ENCODE measurements at regions not wholly inside any gene's neighbourhood (a gene's known extent, or its start where the extent isn't known, plus 50 kb on each side); places are given as distances from the start of the nearest gene placed in this dataset.

DNA sequence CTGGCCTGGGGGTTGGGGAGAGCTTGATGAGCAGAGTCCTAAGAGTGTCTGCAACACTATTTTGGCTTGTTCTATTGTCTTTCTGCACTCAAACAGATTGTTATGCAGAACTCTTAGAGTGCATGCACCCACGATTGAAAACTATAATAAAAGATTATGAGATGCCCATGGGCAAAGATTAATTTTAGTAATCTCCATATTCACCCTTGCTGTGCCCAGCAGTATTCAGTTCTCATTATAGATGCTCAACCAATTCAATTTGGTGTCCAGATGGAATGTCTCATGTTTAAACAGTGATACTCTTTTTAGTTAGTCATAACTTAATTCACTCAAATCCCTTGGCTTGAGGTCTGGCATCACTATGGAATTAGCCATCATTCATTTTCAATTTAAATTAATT, 952.5 kb downstream of the CDH8 start:
- no peak overlapping the region for H3K4me3 ChIP-seq (ENCODE audit: low read length)
- TF ChIP-seq, protein P1, sequence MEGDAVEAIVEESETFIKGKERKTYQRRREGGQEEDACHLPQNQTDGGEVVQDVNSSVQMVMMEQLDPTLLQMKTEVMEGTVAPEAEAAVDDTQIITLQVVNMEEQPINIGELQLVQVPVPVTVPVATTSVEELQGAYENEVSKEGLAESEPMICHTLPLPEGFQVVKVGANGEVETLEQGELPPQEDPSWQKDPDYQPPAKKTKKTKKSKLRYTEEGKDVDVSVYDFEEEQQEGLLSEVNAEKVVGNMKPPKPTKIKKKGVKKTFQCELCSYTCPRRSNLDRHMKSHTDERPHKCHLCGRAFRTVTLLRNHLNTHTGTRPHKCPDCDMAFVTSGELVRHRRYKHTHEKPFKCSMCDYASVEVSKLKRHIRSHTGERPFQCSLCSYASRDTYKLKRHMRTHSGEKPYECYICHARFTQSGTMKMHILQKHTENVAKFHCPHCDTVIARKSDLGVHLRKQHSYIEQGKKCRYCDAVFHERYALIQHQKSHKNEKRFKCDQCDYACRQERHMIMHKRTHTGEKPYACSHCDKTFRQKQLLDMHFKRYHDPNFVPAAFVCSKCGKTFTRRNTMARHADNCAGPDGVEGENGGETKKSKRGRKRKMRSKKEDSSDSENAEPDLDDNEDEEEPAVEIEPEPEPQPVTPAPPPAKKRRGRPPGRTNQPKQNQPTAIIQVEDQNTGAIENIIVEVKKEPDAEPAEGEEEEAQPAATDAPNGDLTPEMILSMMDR (conservative IDR thresholded peaks at IDR 0.05; ENCODE audit: low read length), result no peak
- no peak for DNase-seq (ENCODE audit: low read depth)

DNA sequence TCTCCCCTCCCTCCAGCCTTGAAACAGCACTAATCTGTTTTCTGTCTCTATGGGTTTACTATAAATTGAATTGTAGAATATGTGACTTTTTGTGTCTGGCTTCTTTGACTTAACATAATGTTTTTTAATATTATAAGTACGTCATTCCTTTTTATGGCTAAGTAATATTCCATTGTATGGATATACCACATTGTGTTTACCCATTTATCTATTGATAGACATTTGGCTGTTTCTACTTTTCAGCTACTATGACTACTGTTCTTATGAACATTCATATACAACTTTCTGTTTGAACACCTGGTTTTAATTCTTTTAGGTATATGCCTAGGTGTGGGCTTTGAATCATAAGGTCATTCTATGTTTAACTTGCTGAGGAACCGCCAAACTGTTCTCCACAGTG, 961.9 kb downstream of the CDH8 start:
- no peak for DNase-seq (ENCODE audit: low read depth)
- no peak overlapping the region for H3K4me3 ChIP-seq (ENCODE audit: low read length)
- TF ChIP-seq, protein P1 (conservative IDR thresholded peaks at IDR 0.05; ENCODE audit: low read length), result no peak

DNA sequence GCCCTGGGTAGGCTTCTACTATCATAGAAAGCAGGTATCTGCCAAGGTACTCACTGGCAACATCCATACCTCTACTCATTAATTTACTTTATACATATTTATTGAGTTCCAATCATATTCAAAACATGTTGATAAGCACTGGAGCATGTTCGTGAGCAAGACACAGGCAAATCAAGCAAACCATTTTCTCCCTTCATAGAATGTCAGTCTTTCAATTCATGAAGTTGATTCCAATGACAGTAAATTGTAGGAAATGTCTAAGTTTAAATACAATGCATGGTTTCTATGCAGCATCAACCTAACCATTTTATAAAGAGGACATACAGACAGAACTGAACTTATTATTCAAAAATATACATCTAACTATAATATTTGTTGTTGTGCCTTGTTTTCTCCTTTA, 978.6 kb downstream of the CDH8 start:
- no peak for DNase-seq (ENCODE audit: low read depth)
- TF ChIP-seq, protein P1 (conservative IDR thresholded peaks at IDR 0.05; ENCODE audit: low read length), result no peak

DNA sequence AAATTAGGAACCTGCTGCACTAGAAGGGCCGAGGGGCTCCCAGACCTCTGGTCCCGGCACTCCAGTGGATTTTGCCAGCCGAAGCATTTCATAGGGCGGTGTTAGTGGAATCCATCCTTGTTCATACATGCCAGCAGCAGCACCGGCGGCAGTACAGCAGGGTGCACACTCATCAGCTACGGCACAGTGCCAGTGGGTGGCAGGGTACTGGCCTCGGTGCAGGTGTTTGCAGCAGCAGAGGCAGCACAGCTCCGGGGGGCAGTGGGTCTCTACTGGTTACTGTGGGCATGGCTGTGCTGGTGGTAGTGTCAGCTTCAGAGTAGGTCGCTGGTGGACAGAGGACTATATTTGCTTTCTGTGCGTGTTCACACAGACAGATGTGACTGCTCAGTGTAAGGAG, 985.7 kb downstream of the CDH8 start:
- no peak for DNase-seq (ENCODE audit: low read depth)
- TF ChIP-seq, protein P1 (conservative IDR thresholded peaks at IDR 0.05; ENCODE audit: low read length), result no peak

More for the DNA sequence above, 978.6 kb downstream of the CDH8 start:
- no peak overlapping the region for H3K4me3 ChIP-seq (ENCODE audit: low read length)

DNA sequence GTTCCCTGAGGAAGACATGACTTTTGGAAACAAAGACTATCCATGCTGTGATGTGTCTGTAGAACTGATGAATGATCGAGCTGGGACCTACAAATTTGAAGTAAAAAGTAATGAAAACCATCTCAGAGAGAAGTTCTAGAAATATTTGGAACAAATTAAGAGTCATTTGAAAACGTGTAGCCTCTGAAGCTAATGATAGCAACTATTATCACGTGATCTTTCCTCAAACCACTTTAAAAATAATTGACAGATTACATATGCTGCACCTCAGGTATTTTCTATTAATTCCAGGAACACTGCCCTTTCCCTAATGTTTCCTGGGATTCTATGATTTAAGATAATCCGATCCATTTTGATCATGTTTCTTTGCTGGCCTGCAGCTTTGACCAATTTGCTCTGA, 990.3 kb downstream of the CDH8 start:
- no peak overlapping the region for H3K4me3 ChIP-seq (ENCODE audit: low read length)
- TF ChIP-seq, protein P1 (conservative IDR thresholded peaks at IDR 0.05; ENCODE audit: low read length), result no peak
- DNase-seq (ENCODE audit: low read depth), result no peak

More for the DNA sequence above, 985.7 kb downstream of the CDH8 start:
- no peak overlapping the region for H3K4me3 ChIP-seq (ENCODE audit: low read length)

DNA sequence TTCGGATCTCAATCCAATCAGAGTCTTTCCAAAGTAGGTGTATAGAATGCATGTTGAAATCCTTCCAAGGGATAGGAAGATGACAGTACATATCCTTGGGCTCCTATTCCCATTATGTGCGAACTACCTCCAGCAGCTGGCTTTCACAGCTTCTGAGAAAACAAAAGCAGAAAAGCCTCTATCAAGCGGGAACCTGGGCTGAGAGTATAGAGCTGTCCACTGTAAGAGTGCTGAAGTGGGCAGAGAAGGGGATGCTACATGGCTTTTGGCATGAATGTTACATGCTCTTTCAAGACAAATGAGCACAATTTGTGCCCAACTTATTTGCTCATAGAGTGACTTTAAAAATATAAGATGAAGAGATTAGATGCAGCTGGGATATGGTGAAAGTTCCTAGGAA, 993.5 kb downstream of the CDH8 start:
- no peak for DNase-seq (ENCODE audit: low read depth)
- TF ChIP-seq, protein P1 (conservative IDR thresholded peaks at IDR 0.05; ENCODE audit: low read length), result no peak
- H3K4me3 ChIP-seq (ENCODE audit: low read length), result no peak overlapping the region

DNA sequence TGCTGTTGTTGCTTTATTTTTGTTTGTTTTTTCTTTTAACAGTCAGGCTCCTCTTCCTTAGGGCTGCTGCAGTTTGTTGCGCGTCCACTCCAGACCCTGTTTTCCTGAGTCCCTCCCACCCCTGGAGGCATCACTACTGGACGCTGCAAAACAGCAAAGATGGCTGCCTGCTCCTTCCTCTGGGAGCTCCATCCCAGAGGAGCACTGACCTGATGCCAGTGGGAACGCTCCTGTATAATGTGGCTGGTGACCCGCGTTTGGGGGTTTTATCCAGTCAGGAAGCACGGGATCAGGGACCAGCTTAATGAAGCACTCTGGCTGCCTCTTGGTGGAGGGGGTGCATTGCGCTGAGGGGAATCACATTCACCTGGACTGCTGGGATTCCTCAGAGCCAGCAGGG, 1005.6 kb downstream of the CDH8 start:
- no peak for DNase-seq (ENCODE audit: low read depth)
- no peak overlapping the region for H3K4me3 ChIP-seq (ENCODE audit: low read length)
- TF ChIP-seq, protein P1 (conservative IDR thresholded peaks at IDR 0.05; ENCODE audit: low read length), result no peak

Data from AG10803 (cell line).